ENCODE measurements at regions not wholly inside any gene's neighbourhood (a gene's known extent, or its start where the extent isn't known, plus 50 kb on each side); places are given as distances from the start of the nearest gene placed in this dataset.

DNA sequence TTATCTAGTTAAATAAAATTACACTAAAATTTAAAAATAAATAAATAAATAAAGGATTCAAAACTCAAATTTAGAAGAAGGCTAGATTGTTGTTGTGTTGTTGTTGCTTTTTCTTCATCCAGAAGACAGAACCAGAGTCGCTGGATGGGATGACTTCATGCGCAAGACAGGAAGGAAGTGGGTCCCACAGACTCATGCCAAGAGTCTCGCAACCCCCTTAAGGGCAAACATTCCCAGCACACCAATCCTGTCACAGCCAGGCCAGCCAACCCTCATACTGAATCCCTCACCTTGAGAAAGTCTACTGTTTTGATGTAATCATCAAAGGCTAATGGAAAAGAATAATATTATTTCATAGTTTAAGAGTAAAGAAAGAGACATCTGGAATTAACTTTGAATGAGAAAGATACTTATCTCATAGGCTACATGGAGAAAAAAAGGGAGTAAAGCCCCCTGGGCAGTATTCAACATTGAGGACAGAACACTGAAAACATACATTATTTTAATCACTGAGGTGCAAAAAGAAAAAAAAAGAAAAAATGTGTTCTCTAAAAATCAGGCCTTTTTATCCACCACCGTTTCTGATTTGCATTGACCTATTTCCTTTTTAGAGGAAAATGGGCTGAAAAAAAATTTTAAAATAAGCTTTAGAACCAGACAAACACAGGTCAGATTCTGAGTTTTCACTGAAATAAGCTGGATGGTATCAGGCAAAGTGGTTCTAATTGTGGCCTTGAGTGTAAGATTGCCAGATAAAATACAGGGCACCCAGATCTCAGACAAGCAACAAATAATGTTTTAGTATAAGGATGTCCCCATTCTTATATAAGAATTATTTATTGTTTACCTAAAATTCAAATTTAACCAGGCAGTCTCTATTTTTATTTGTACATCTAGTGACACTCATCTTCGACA is 826.5 kb downstream of the TNS3 start:
- TF ChIP-seq, protein P1, sequence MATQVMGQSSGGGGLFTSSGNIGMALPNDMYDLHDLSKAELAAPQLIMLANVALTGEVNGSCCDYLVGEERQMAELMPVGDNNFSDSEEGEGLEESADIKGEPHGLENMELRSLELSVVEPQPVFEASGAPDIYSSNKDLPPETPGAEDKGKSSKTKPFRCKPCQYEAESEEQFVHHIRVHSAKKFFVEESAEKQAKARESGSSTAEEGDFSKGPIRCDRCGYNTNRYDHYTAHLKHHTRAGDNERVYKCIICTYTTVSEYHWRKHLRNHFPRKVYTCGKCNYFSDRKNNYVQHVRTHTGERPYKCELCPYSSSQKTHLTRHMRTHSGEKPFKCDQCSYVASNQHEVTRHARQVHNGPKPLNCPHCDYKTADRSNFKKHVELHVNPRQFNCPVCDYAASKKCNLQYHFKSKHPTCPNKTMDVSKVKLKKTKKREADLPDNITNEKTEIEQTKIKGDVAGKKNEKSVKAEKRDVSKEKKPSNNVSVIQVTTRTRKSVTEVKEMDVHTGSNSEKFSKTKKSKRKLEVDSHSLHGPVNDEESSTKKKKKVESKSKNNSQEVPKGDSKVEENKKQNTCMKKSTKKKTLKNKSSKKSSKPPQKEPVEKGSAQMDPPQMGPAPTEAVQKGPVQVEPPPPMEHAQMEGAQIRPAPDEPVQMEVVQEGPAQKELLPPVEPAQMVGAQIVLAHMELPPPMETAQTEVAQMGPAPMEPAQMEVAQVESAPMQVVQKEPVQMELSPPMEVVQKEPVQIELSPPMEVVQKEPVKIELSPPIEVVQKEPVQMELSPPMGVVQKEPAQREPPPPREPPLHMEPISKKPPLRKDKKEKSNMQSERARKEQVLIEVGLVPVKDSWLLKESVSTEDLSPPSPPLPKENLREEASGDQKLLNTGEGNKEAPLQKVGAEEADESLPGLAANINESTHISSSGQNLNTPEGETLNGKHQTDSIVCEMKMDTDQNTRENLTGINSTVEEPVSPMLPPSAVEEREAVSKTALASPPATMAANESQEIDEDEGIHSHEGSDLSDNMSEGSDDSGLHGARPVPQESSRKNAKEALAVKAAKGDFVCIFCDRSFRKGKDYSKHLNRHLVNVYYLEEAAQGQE (IDR thresholded peaks at IDR 0.05; ENCODE audit: insufficient read depth in 1 of 2, low read depth in 2 of 2, low read length in 2 of 2) = no peak
- TF ChIP-seq POLR2AphosphoS5 (IDR thresholded peaks at IDR 0.05; ENCODE audit: low read depth, low read length) (no peak), SIN3A (IDR thresholded peaks at IDR 0.05; ENCODE audit: borderline replicate concordance, insufficient read depth, low read length) (no peak), TAF1 (IDR thresholded peaks at IDR 0.05; ENCODE audit: borderline replicate concordance, insufficient read depth, low read length) (no peak), FOXP2 (optimal IDR thresholded peaks at IDR 0.05; ENCODE audit: borderline replicate concordance, extremely low read depth, extremely low read length, insufficient read depth) (no peak)
